ENCODE measurements at regions not wholly inside any gene's neighbourhood (a gene's known extent, or its start where the extent isn't known, plus 50 kb on each side); places are given as distances from the start of the nearest gene placed in this dataset.

DNA sequence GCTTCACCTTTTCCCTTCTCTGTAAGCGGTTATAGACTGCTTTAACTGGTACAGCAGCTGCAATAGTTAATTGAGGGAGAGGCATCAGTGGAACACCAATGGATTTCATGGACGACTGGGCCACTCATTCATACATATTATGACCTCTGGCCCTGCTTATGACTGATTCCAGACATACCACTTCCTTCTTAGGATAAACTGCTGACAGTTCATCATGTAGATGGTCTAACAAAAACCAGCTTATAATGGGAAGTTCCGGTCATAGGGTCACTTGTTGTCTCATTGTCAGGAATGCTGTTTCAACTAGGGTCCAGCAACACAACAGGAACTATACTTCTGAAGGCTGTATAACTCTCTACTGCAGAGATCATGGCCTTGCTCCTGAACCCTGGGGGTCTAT is 265.2 kb upstream of the RASA1 start:
- no peak overlapping the region for H3K27ac ChIP-seq
- no peaks in the 10 kb centered on the region for H3K36me3 ChIP-seq
- H3K4me3 ChIP-seq (ENCODE audit: low read depth, low read length) = no peak overlapping the region
- DNase-seq = no peak
- no peaks in the 10 kb centered on the region for H3K9me3 ChIP-seq (ENCODE audit: severe bottlenecking)
- H3K27me3 ChIP-seq (ENCODE audit: insufficient read depth, low read depth, severe bottlenecking) = no peaks in the 10 kb centered on the region
- no peak for TF ChIP-seq CTCF (IDR thresholded peaks at IDR 0.05; ENCODE audit: low read depth, low read length)

GRCh38 chr5:87004101-87004500 is 263.6 kb upstream of the RASA1 start:
- DNase-seq = no peak
- Histone ChIP-seq H3K36me3 (no peaks in the 10 kb centered on the region), H3K4me3 (ENCODE audit: low read depth, low read length) (no peak overlapping the region), H3K27ac (no peak overlapping the region), H3K9me3 (ENCODE audit: severe bottlenecking) (no peaks in the 10 kb centered on the region), H3K27me3 (ENCODE audit: insufficient read depth, low read depth, severe bottlenecking) (no peaks in the 10 kb centered on the region)
- TF ChIP-seq CTCF (IDR thresholded peaks at IDR 0.05; ENCODE audit: low read depth, low read length) = no peak

DNA sequence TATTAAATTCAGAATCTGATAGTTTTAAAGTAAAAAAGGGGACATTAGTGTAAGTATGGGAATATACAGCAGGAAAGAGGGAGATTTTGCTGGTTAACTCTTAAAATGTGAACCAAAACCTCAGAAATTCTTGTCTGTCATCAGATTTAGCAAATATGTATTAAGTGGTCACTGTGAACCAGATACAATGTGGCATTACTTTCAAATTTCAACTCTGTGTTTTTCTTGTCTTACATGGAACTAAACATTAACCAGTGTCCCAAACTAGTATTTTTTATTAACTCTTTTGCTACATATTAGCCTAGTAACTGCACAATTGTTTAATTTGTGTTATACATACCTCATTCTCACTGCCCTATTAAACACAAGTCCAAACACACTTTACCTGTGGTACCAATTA is 259.9 kb upstream of the RASA1 start:
- Histone ChIP-seq H3K9me3 (ENCODE audit: severe bottlenecking) (no peaks in the 10 kb centered on the region), H3K4me3 (ENCODE audit: low read depth, low read length) (no peak overlapping the region)
- no peak for TF ChIP-seq CTCF (IDR thresholded peaks at IDR 0.05; ENCODE audit: low read depth, low read length)

GRCh38 chr5:87008751-87009560 is 258.7 kb upstream of the RASA1 start:
- no peak for DNase-seq
- TF ChIP-seq CTCF (IDR thresholded peaks at IDR 0.05; ENCODE audit: low read depth, low read length) = no peak
- no peaks in the 10 kb centered on the region for H3K9me3 ChIP-seq (ENCODE audit: severe bottlenecking)
- H3K4me3 ChIP-seq (ENCODE audit: low read depth, low read length) = no peak overlapping the region
- H3K36me3 ChIP-seq = no peaks in the 10 kb centered on the region
- H3K27ac ChIP-seq = no peak overlapping the region
- no peaks in the 10 kb centered on the region for H3K27me3 ChIP-seq (ENCODE audit: insufficient read depth, low read depth, severe bottlenecking)

More for the DNA sequence above, 259.9 kb upstream of the RASA1 start:
- Histone ChIP-seq H3K36me3 (no peaks in the 10 kb centered on the region), H3K27ac (no peak overlapping the region), H3K27me3 (ENCODE audit: insufficient read depth, low read depth, severe bottlenecking) (no peaks in the 10 kb centered on the region)
- no peak for DNase-seq

GRCh38 chr5:87010736-87011135 is 256.9 kb upstream of the RASA1 start:
- no peak for TF ChIP-seq CTCF (IDR thresholded peaks at IDR 0.05; ENCODE audit: low read depth, low read length)
- H3K9me3 ChIP-seq (ENCODE audit: severe bottlenecking) = no peaks in the 10 kb centered on the region

GRCh38 chr5:87015901-87016300 is 251.8 kb upstream of the RASA1 start:
- no peaks in the 10 kb centered on the region for H3K36me3 ChIP-seq
- no peak overlapping the region for H3K4me3 ChIP-seq (ENCODE audit: low read depth, low read length)
- no peak for DNase-seq
- H3K27me3 ChIP-seq (ENCODE audit: insufficient read depth, low read depth, severe bottlenecking) = no peaks in the 10 kb centered on the region
- no peak overlapping the region for H3K27ac ChIP-seq
- no peaks in the 10 kb centered on the region for H3K9me3 ChIP-seq (ENCODE audit: severe bottlenecking)
- no peak for TF ChIP-seq CTCF (IDR thresholded peaks at IDR 0.05; ENCODE audit: low read depth, low read length)

More at GRCh38 chr5:87010736-87011135, 256.9 kb upstream of the RASA1 start:
- no peaks in the 10 kb centered on the region for H3K27me3 ChIP-seq (ENCODE audit: insufficient read depth, low read depth, severe bottlenecking)
- H3K4me3 ChIP-seq (ENCODE audit: low read depth, low read length) = no peak overlapping the region
- no peaks in the 10 kb centered on the region for H3K36me3 ChIP-seq
- no peak overlapping the region for H3K27ac ChIP-seq
- DNase-seq = no peak

Measured in WERI-Rb-1 (cell line).